ENCODE measurements at regions not wholly inside any gene's neighbourhood (a gene's known extent, or its start where the extent isn't known, plus 50 kb on each side); places are given as distances from the start of the nearest gene placed in this dataset.
A peak's percentile ranks its signal among the peaks of the same experiment; 100 is the strongest.

DNA sequence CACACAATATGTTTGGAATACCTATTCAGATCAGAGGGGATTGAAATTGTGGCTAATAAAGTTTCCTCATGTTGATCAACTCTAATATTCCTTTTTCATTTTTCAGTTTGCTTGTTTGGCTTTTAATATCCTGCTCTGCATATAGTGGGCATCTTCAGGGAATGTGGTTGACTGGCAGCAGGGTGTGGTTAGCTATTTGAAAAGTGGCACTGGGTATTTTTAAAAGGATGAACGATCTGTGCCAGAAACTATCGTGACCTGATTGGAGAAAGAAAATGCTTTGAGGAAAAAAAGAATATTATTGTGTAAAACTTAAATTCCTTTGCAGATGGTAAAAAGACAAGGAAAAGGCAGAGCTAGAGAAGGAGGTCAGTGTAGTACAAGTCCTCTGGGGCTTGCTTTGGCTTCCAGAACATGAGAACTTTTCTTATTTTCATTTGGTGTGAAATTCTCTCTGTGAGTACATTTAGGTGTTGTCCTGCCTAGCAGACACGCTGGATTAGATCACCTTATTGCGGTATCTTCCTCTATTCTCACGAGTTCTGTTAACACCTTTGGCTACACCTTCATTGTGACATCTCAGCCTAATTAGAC is 329.7 kb upstream of the SNX7 start:
- DNase-seq (ENCODE audit: low spot score): no peak

DNA sequence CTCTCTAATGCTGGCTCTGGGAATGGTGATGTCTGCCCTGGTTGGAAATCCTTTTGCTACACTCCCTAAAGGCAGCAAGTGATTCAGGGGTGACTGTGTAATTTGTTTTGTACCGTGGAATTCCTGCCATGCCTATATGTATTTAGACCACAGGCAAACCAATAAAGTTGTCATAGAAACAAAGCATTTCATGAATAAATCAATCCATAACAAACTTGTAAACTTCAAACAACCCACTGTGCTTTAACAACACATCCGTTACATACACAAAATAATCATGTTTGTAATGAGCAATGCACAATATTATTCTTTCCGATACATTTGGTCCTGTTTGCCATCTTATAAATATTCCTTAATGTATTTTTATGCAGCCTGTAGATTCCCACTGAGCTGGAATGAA is 330.3 kb upstream of the SNX7 start:
- DNase-seq (ENCODE audit: low spot score) (no peak), FAIRE-seq (no peak)

More for the DNA sequence above, 329.7 kb upstream of the SNX7 start:
- no peak for FAIRE-seq

GRCh38 chr1:98330224-98330623 is 331.3 kb upstream of the SNX7 start:
- FAIRE-seq (no peak), DNase-seq (ENCODE audit: low spot score) (no peak)

- FAIRE-seq (no peak), DNase-seq (ENCODE audit: low spot score) (no peak)
Observed at GRCh38 chr1:98328855-98329254, 332.7 kb upstream of the SNX7 start.

- no peak for DNase-seq (ENCODE audit: low spot score)
- FAIRE-seq: no peak
Observed at GRCh38 chr1:98327220-98327861, 334.2 kb upstream of the SNX7 start.

DNA sequence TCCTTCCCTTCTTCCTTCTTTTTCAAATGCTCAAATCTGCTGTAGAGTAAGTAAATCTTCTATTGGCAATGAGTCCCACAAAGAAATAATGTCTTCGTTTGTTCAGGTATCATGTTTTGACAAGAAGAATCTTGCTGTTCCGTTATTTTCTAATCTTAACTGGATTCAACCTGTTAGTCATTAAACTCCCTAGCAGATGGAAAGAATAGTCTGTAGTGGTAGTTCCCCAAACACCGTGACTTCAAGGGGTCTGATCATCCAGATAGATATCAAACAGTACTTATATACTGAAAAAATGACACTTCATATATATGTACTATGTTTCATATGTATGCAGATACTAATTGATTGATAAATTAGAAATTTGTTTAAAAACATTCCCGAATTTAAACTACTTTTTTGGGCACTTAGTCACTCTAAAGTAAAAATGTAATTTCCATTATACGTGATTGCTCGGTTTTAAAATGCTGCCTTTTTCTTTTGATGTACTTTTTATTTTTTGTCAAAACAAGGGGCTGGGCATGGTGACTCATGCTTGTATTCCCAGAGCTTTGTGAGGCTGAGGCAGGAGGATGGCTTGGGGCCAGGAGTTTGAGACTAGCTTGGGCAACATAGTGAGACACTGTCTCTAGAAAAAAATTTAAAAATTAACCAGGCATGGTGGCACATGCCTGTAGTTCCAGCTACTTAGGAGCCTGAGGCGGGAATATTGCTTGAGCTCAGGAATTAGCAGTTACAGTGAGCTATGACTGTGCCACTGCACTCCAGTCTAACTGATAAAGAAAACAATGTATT is 335.7 kb upstream of the SNX7 start:
- FAIRE-seq (no peak), DNase-seq (ENCODE audit: low spot score) (no peak)

DNA sequence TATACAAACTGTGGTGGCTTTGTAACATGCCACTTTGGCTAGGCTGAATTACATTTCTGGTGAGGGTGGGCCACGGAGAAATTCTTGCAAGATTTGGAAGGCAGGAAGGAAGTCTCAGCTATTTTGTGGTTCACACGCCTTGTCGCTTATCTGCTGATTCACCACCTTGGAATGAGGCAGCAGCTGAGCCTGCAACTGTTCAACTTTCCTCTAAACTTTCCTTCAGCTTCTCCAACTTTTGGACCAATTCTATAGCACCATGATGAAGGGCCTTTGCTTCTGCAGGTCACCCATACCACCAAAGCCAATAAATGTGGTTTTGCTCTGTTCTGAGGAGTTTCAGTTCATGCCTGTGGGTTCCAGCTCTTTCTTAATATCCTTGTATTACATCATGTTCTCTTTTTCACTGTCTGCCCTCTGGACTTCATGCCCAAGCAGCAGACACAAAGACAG is 337.6 kb upstream of the SNX7 start:
- peak; percentile 81 for DNase-seq (ENCODE audit: low spot score)

DNA sequence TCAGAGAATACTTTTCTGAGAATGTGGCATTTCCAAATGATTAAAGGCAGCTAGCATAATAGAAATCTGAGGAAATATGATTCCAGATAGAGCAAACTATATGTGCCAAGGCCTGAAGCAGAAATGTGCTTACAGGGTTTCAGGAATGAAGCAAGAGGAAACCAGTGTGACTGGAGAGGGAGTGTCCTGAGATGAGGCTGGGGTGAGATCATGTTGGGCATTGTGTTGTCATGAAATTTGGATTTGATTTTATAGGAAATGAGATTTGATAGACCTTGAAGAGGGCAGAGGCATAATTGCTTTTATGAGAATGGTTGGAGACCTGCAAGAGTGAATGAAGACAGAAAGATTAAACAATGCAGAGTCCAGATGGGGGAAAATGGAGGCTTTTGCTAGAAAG is 338.1 kb upstream of the SNX7 start:
- FAIRE-seq: peak; percentile 20
- peak; percentile 39 for DNase-seq (ENCODE audit: low spot score)

More for the DNA sequence above, 337.6 kb upstream of the SNX7 start:
- FAIRE-seq: peak; percentile 44

- DNase-seq (ENCODE audit: low spot score) (no peak), FAIRE-seq (no peak)
Observed at GRCh38 chr1:98322966-98323365, 338.6 kb upstream of the SNX7 start.

DNA sequence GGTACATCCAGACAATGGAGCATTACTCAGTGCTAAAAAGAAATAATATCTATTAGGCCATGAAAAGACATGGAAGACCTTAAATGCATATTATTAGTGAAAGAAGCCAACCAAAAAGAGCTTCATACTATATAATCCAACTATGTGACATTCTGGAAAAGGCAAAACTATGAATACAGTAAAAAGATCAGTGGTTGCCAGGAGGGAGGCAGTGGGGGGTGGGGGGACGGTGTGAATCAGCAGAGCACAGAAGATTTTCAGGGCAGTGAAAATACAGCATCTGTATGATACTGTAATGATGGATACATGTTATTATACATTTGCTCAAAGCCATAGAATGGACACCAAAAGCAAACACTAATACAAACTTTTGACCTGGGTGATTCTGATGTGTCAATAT is 339.4 kb upstream of the SNX7 start:
- DNase-seq (ENCODE audit: low spot score) (no peak), FAIRE-seq (no peak)

DNA sequence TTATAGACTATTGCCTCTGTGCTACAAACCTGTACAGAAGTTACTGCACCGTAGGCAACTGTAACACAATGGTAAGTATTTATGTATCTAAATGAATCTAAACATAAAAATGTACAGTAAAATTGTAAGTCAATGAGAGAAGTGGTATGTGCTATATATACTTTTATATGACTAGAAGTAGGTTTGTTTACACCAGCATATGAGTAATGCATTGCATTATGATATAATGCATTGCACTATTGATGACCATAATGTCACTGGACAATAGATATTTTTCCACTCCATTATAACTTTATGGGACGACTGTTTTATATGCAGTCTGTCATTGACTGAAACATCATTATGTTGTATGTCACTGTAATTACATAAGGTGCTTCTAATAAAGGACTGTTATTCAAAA is 340.3 kb upstream of the SNX7 start:
- DNase-seq (ENCODE audit: low spot score) (no peak), FAIRE-seq (no peak)

- no peak for FAIRE-seq
- no peak for DNase-seq (ENCODE audit: low spot score)
Observed at GRCh38 chr1:98316286-98316905, 345.1 kb upstream of the SNX7 start.

DNA sequence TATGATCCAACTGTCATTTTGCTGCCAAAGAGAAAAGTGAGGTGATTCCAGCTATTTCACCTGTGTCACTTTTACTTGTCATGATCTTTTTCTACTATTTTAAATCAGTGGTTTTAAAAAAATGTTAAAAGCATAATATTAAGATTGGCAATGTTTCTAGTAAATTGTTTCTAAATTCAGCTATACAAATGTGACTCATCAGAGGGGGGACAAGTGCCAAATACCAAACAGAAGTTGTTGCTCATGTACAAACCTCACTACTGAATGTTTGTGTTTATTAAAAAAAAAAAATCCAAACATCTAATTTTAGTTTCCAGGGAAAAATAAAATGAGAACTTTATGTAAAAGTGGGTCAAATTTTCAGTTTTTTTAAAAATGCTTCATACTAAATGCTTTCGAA is 346.2 kb upstream of the SNX7 start:
- no peak for FAIRE-seq
- no peak for DNase-seq (ENCODE audit: low spot score)

- FAIRE-seq (no peak), DNase-seq (ENCODE audit: low spot score) (no peak)
Observed at GRCh38 chr1:98314601-98315000, 346.9 kb upstream of the SNX7 start.

DNA sequence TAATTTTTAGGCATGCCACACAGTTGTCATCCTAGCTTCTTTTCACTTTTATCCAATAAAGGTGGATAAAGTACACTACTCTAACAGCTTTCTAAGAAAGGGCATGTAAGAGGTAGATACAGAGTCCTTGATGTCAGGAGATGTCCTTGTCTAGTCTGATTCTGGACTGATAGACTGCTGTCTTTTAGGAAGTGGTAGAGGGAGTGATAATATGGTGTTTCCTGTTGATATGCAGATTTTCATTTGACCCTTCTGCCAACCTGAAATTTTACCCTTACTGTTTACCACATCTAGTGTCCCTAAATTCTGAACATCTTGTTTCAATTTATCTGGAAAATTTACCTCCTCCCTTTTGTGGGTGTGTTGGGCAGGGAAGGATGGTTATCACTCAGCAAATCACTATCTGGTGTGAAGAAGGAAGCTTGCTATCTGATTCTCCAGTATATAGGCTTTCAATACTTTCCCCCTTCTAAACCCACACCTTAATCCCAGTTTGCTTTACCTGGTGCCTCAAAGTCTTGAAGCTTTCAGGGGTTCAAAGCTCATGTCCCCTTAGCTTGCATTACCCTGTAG is 354.9 kb upstream of the SNX7 start:
- FAIRE-seq (no peak), DNase-seq (ENCODE audit: low spot score) (no peak)

- DNase-seq (ENCODE audit: low spot score) (no peak), FAIRE-seq (no peak)
Observed at GRCh38 chr1:98305362-98305761, 356.2 kb upstream of the SNX7 start.

GRCh38 chr1:98304888-98305287 is 356.6 kb upstream of the SNX7 start:
- DNase-seq (ENCODE audit: low spot score): no peak
- no peak for FAIRE-seq

GRCh38 chr1:98299861-98300260 is 361.7 kb upstream of the SNX7 start:
- FAIRE-seq (no peak), DNase-seq (ENCODE audit: low spot score) (no peak)

- DNase-seq (ENCODE audit: low spot score) (no peak), FAIRE-seq (no peak)
Observed at GRCh38 chr1:98299313-98299712, 362.2 kb upstream of the SNX7 start.

DNA sequence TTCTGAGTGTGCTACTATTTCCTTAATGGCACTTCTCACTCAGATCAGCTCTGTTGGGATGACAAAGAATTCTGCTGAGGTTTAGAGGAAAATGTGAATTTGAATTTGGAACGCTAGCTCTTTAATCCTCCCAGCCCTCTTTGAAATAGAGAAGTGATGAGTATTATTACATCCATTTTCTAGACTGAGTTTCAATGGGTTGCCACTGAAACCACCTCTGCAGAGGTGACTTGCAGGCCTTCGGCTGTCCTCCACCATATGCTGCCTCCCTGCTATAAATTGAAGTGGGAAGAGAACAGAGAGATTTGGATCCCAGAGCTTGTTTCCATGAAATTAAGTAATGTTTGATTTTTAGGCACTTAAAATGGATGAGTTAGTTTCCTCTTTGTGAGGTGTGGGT is 363.2 kb upstream of the SNX7 start:
- FAIRE-seq (no peak), DNase-seq (ENCODE audit: low spot score) (no peak)

GRCh38 chr1:98296681-98297080 is 364.8 kb upstream of the SNX7 start:
- DNase-seq (ENCODE audit: low spot score) (no peak), FAIRE-seq (no peak)

DNA sequence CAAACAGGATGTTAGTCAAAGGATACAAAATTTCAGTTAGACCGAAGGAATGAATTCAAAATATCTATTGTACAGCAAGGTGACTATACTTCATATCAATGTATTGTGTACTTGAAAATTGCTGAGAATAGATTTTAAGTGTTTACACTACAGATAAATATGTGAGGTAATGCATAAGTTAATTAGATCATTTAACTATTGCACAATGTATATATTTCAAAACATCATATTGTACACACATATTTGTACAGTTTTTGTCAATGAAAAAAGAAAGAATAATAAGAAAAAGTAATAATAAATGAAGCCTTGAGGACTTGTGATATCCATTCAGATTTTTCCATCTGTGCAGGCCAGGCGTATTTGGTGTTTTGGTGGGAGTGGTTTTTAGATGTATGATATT is 367.4 kb upstream of the SNX7 start:
- no peak for DNase-seq (ENCODE audit: low spot score)
- FAIRE-seq: no peak
